AG09319 (cell line): ENCODE measurements at regions not wholly inside any gene's neighbourhood (a gene's known extent, or its start where the extent isn't known, plus 50 kb on each side); places are given as distances from the start of the nearest gene placed in this dataset.

Source experiments
- DNase-seq: peaks from one replicate; pipeline ENCODE4 v3.0.0-alpha.2; 2010; ENCODE audit warnings: low read depth; ENCODE audit errors: extremely low read depth
- TF ChIP-seq, protein P1 (sequence below): IDR thresholded peaks from 2 replicates; pipeline ENCODE4 v1.5.1; 2011; ENCODE audit warnings: low read depth, mild to moderate bottlenecking, inconsistent platforms, low read length, moderate library complexity

DNA sequence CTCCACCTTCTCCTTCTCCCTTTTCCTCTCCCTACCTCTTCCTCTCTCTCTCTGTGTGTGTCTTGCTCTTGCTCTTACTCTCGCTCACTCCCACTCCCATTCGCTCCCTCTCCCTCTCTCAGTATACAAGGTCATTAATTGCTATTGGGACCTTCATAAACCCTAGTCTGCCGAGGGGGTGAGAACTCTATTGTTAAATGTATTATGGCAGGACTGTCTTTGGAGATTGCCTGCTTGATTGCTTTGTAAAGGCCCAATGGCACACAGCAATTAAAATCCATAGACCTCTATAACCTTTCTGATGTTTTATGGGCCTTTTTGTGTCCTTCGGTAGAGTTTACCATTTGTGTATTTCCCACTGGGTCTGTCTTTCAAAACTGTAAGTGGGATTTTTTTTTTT is 465.9 kb downstream of the ANXA1 start:
- DNase-seq = no peak
- TF ChIP-seq, protein P1, sequence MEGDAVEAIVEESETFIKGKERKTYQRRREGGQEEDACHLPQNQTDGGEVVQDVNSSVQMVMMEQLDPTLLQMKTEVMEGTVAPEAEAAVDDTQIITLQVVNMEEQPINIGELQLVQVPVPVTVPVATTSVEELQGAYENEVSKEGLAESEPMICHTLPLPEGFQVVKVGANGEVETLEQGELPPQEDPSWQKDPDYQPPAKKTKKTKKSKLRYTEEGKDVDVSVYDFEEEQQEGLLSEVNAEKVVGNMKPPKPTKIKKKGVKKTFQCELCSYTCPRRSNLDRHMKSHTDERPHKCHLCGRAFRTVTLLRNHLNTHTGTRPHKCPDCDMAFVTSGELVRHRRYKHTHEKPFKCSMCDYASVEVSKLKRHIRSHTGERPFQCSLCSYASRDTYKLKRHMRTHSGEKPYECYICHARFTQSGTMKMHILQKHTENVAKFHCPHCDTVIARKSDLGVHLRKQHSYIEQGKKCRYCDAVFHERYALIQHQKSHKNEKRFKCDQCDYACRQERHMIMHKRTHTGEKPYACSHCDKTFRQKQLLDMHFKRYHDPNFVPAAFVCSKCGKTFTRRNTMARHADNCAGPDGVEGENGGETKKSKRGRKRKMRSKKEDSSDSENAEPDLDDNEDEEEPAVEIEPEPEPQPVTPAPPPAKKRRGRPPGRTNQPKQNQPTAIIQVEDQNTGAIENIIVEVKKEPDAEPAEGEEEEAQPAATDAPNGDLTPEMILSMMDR = no peak

GRCh38 chr9:73640971-73641370 is 489.3 kb downstream of the ANXA1 start:
- TF ChIP-seq, protein P1 = no peak
- DNase-seq = no peak

GRCh38 chr9:73643379-73644013 is 491.8 kb downstream of the ANXA1 start:
- TF ChIP-seq, protein P1 = no peak
- DNase-seq = no peak

DNA sequence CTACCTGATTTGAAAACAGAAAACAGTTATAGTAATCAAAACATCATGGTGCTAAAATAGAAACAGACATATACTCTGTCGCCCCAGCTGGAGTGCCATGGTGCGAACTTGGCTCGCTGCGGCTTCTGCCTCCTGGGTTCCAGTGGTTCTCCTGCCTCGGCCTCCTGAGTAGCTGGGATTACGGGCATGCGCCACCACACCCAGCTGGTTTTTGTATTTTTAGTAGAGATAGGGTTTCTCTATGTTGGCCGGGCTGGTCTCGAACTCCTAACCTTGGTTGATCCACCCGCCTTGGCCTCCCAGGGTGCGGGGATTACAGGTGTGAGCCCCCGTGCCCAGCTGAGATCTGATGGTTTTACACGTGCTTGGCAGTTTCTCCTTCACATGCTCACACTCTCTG is 495.9 kb downstream of the ANXA1 start:
- TF ChIP-seq, protein P1 = no peak
- no peak for DNase-seq

- TF ChIP-seq, protein P1 = no peak
- no peak for DNase-seq
These were observed 497.9 kb downstream of the ANXA1 start for GRCh38 chr9:73649552-73649951.

GRCh38 chr9:73655363-73655762 is 503.7 kb downstream of the ANXA1 start:
- no peak for DNase-seq
- TF ChIP-seq, protein P1 = no peak

DNA sequence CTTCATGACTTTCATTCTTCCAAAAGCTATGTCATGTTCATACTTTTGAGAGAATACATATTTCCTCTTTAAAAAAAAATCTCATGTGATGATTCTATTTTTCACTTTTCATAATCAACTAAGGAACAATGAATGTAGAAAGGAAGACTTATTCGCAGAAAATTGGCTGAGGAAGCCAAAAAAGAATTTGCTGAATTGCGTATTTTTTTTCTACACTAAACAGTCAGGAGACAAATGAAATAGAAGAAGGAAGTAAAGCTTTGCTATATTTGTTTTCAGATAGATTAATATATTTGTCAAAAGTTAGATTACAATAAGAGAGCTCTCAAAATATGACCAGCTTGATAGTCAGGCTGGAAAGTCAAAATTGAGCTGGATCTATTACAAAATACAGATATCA is 504.2 kb downstream of the ANXA1 start:
- DNase-seq = no peak

More for the DNA sequence above, 504.2 kb downstream of the ANXA1 start:
- TF ChIP-seq, protein P1 = no peak
